Fibroblast of mammary gland (primary cell): ENCODE measurements at regions not wholly inside any gene's neighbourhood (a gene's known extent, or its start where the extent isn't known, plus 50 kb on each side); places are given as distances from the start of the nearest gene placed in this dataset.
A peak's percentile ranks its signal among the peaks of the same experiment; 100 is the strongest.

Experiments used
- DNase-seq: peaks from one replicate; pipeline ENCODE4 v3.0.0-alpha.2; 2010; ENCODE audit warnings: low read depth
- H3K4me3 ChIP-seq: 2 replicates; pipeline ENCODE4 v1.5.1; 2011; ENCODE audit warnings: low read depth, mild to moderate bottlenecking, low read length, moderate library complexity; ENCODE audit not compliant: control insufficient read depth
- TF ChIP-seq, protein P1 (sequence below): conservative IDR thresholded peaks from 2 replicates; pipeline ENCODE4 v1.5.1; 2011; ENCODE audit warnings: low read depth, low read length, inconsistent platforms; ENCODE audit not compliant: control insufficient read depth, insufficient read depth

DNA sequence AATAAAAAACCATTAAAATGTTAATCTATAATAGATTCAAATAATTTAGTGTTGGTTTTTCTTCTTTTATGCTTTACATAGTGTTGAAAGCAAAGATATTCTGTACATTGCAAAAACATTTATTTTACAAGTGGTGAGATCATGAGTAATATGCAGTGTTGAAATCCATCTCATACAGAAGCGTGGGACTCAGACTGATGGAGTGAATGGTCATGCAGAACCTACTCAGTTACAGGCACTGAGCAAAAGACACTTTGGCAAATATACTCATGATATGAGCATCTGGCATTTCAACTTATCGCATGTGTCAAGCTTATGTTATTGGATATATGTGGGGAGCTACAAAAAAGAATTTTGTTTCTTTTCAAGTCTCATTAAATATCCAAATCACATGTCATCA, 620.2 kb upstream of the NETO1 start:
- DNase-seq = peak; percentile 88
- TF ChIP-seq, protein P1, sequence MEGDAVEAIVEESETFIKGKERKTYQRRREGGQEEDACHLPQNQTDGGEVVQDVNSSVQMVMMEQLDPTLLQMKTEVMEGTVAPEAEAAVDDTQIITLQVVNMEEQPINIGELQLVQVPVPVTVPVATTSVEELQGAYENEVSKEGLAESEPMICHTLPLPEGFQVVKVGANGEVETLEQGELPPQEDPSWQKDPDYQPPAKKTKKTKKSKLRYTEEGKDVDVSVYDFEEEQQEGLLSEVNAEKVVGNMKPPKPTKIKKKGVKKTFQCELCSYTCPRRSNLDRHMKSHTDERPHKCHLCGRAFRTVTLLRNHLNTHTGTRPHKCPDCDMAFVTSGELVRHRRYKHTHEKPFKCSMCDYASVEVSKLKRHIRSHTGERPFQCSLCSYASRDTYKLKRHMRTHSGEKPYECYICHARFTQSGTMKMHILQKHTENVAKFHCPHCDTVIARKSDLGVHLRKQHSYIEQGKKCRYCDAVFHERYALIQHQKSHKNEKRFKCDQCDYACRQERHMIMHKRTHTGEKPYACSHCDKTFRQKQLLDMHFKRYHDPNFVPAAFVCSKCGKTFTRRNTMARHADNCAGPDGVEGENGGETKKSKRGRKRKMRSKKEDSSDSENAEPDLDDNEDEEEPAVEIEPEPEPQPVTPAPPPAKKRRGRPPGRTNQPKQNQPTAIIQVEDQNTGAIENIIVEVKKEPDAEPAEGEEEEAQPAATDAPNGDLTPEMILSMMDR = no peak
- H3K4me3 ChIP-seq = no peak overlapping the region

DNA sequence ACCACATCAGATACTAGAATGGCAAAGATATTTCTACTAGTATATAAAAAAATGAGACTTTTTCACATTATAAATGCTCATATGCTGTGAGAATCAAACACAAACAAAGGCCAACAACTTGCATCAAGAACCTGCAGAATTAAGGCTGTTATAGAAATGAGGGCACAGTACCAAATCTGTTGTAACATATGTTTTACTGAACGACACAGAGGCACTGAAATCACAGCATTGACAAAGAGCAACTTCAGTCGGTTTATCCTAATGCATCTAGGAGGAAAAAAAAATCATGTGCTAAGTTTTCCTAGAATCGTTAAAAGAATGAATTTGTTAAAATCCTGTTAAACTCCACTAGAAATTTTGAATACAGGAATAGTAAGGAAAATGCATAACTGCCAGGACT, 617.4 kb upstream of the NETO1 start:
- DNase-seq = no peak
- H3K4me3 ChIP-seq = no peak overlapping the region
- TF ChIP-seq, protein P1 = no peak

DNA sequence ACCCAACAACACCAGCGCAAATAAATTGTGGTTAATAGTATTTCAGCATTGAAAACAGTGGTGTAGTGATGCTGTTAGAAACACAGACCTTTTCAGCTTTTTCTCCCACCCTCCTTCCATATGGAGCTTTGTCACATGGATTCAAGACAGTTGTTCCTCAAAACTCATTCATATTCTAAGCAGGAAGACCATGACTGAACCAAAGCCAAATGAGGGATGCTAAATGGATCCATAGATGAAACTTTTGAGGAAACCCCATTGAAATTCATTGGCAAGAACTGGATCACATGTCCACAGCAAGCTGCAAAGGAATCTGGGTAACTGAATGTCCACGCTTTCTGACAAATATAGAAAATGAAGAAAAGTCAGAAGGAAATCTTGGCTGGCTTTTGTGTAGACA, 615.1 kb upstream of the NETO1 start:
- H3K4me3 ChIP-seq = no peak overlapping the region
- TF ChIP-seq, protein P1 = no peak
- no peak for DNase-seq

DNA sequence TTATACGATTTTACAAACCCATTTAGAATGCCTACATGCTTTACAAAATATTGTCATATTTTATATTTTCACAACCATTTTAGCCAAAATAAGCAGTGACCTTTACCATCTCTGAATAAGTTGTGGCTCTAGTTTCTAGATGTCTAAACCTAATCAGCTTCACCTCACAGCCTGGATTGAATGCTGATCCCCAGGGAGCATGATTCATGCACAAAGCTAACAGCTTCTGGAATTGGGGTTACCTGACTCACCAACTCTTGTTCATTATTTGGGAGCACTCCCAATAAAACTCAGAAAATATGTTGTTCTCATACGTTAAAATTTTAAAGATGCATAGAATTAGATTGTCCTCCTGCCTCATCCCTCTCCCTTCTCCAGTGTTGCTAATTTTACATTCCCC, 611.7 kb upstream of the NETO1 start:
- DNase-seq = peak; percentile 84
- H3K4me3 ChIP-seq = no peak overlapping the region
- TF ChIP-seq, protein P1 = no peak

DNA sequence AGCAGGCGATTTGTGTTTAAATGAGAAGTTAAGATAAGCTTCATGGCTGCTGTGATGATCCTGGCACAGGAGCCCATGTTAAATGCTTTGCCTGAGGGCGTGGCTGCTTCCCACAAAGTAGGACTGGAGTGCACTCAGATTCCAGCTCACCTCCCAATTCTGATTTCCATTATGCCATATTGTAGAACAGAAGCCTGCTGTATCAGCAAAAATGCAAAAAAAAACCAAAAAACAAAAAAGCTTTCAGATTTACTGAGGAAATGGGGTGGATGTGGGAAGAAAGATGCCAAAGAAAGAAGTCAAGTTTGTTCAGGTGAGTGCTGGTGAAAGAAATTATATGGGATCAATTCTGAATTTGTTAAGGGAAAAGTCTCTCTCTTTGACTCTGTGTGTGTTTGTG, 610.4 kb upstream of the NETO1 start:
- TF ChIP-seq, protein P1 = no peak
- H3K4me3 ChIP-seq = no peak overlapping the region
- DNase-seq = no peak

- no peak overlapping the region for H3K4me3 ChIP-seq
- TF ChIP-seq, protein P1 = no peak
- no peak for DNase-seq
Measured at GRCh38 chr18:73476031-73476430, 608.2 kb upstream of the NETO1 start.

GRCh38 chr18:73462092-73462491, 594.3 kb upstream of the NETO1 start:
- peak; percentile 89 for DNase-seq
- TF ChIP-seq, protein P1 = no peak
- H3K4me3 ChIP-seq = no peak overlapping the region
